ENCODE measurements at regions not wholly inside any gene's neighbourhood (a gene's known extent, or its start where the extent isn't known, plus 50 kb on each side); places are given as distances from the start of the nearest gene placed in this dataset.

- Histone ChIP-seq H2AFZ (ENCODE audit: low read depth) (no peak overlapping the region), H4K20me1 (ENCODE audit: insufficient read depth) (no peaks in the 10 kb centered on the region), H3K4me1 (ENCODE audit: low read depth, poor library complexity, severe bottlenecking) (peaks cover 4% of the 10 kb centered on the region), H3K4me2 (no peak overlapping the region), H3K27ac (no peak overlapping the region), H3K9ac (no peak overlapping the region), H3K27me3 (ENCODE audit: insufficient read depth, low read depth) (no peaks in the 10 kb centered on the region), H3K79me2 (ENCODE audit: insufficient read depth, low read depth) (no peaks in the 10 kb centered on the region), H3K36me3 (ENCODE audit: insufficient read depth) (no peaks in the 10 kb centered on the region), H3K4me3 (IDR thresholded peaks at IDR 0.05; ENCODE audit: insufficient read depth, low read depth, low read length) (no peak overlapping the region)
- no peak for TF ChIP-seq CTCF (conservative IDR thresholded peaks at IDR 0.05; ENCODE audit: low read depth, low read length)
Measured at GRCh38 chr5:143581649-143582048, 178.2 kb upstream of the NR3C1 start.

GRCh38 chr5:143581147-143581546, 177.7 kb upstream of the NR3C1 start:
- no peak for TF ChIP-seq CTCF (conservative IDR thresholded peaks at IDR 0.05; ENCODE audit: low read depth, low read length)
- Histone ChIP-seq H3K9ac (no peak overlapping the region), H2AFZ (ENCODE audit: low read depth) (no peak overlapping the region), H3K4me3 (IDR thresholded peaks at IDR 0.05; ENCODE audit: insufficient read depth, low read depth, low read length) (no peak overlapping the region), H3K27ac (no peak overlapping the region), H3K36me3 (ENCODE audit: insufficient read depth) (no peaks in the 10 kb centered on the region), H3K79me2 (ENCODE audit: insufficient read depth, low read depth) (no peaks in the 10 kb centered on the region), H3K4me1 (ENCODE audit: low read depth, poor library complexity, severe bottlenecking) (peaks cover 4% of the 10 kb centered on the region), H4K20me1 (ENCODE audit: insufficient read depth) (no peaks in the 10 kb centered on the region), H3K4me2 (no peak overlapping the region), H3K27me3 (ENCODE audit: insufficient read depth, low read depth) (no peaks in the 10 kb centered on the region)

- Histone ChIP-seq H3K4me3 (IDR thresholded peaks at IDR 0.05; ENCODE audit: insufficient read depth, low read depth, low read length) (no peak overlapping the region), H3K79me2 (ENCODE audit: insufficient read depth, low read depth) (no peaks in the 10 kb centered on the region), H3K36me3 (ENCODE audit: insufficient read depth) (no peaks in the 10 kb centered on the region), H2AFZ (ENCODE audit: low read depth) (no peak overlapping the region), H3K27me3 (ENCODE audit: insufficient read depth, low read depth) (no peaks in the 10 kb centered on the region), H3K27ac (no peak overlapping the region), H4K20me1 (ENCODE audit: insufficient read depth) (no peaks in the 10 kb centered on the region), H3K4me2 (no peak overlapping the region), H3K4me1 (ENCODE audit: low read depth, poor library complexity, severe bottlenecking) (peaks cover 22% of the 10 kb centered on the region), H3K9ac (no peak overlapping the region)
- no peak for TF ChIP-seq CTCF (conservative IDR thresholded peaks at IDR 0.05; ENCODE audit: low read depth, low read length)
Measured at GRCh38 chr5:143576711-143577484, 173.4 kb upstream of the NR3C1 start.

- no peak for TF ChIP-seq CTCF (conservative IDR thresholded peaks at IDR 0.05; ENCODE audit: low read depth, low read length)
- H4K20me1 ChIP-seq (ENCODE audit: insufficient read depth): no peaks in the 10 kb centered on the region
- no peak overlapping the region for H3K4me3 ChIP-seq (IDR thresholded peaks at IDR 0.05; ENCODE audit: insufficient read depth, low read depth, low read length)
- no peaks in the 10 kb centered on the region for H3K36me3 ChIP-seq (ENCODE audit: insufficient read depth)
- no peak overlapping the region for H2AFZ ChIP-seq (ENCODE audit: low read depth)
- H3K9ac ChIP-seq: no peak overlapping the region
- peaks cover 22% of the 10 kb centered on the region for H3K4me1 ChIP-seq (ENCODE audit: low read depth, poor library complexity, severe bottlenecking)
- H3K27me3 ChIP-seq (ENCODE audit: insufficient read depth, low read depth): no peaks in the 10 kb centered on the region
- H3K27ac ChIP-seq: no peak overlapping the region
- H3K79me2 ChIP-seq (ENCODE audit: insufficient read depth, low read depth): no peaks in the 10 kb centered on the region
- H3K4me2 ChIP-seq: no peak overlapping the region
Measured at GRCh38 chr5:143575286-143575685, 171.8 kb upstream of the NR3C1 start.
